HepG2 (cell line): ENCODE measurements at regions not wholly inside any gene's neighbourhood (a gene's known extent, or its start where the extent isn't known, plus 50 kb on each side); places are given as distances from the start of the nearest gene placed in this dataset.
"Not testable (repeated sequence)": the region's sequence is repeated elsewhere in the genome, so short reads cannot be mapped to it uniquely, and the experiment has no call there.

Experiments used
- ATAC-seq: fragments of 200-7000 bp; cut with Tn5 transposase; 3 replicates; pipeline ENCODE4 v1.9.1; 2020; ENCODE audit warnings: mild to moderate bottlenecking, moderate library complexity
- BruUV-seq: library from RNA; stranded (reverse); fragments of 400-500 nt; replicated peaks from 2 replicates; lab custom pipeline; 2021; lab: Mats Ljungman, UMichigan
- CTCF ChIA-PET: fragments of 300-600 bp; formaldehyde crosslinking; extraction: SDS; loops from one replicate; lab custom pipeline; 2021; ENCODE audit warnings: low total read pairs, inconsistent platforms, low intra/inter-chr PET ratio; lab: Yijun Ruan, JAX
- POLR2A ChIA-PET: fragments of 350-600 bp; sonication (Branson Sonifier 250); formaldehyde crosslinking; loops from one replicate; lab custom pipeline; 2020; ENCODE audit warnings: antibody characterized with exemption, inconsistent platforms; lab: Yijun Ruan, JAX
- DNase-seq: peaks from one replicate; pipeline ENCODE4 v3.0.0-alpha.2; 2015; ENCODE audit warnings: low spot score
- FAIRE-seq: peaks from 3 replicates; lab custom pipeline; 2011; peaks lifted over from hg19 to GRCh38; lab: Jason Lieb, UNC
- H2AFZ ChIP-seq: one replicate; pipeline ENCODE4 v1.6.1; 2011; ENCODE audit warnings: low read length, inconsistent platforms
- H3K27ac ChIP-seq: fragments of 300-600 bp; 3 replicates; pipeline ENCODE4 v1.8.0; 2011; ENCODE audit warnings: mixed run types, mild to moderate bottlenecking, mixed read lengths, low read length, inconsistent platforms; ENCODE audit not compliant: insufficient read depth; ENCODE audit errors: extremely low read length
- H3K27me3 ChIP-seq, 2 experiments: fragments of 200-600 bp in 1 of 2; 2 replicates in 1 of 2; 3 replicates in 1 of 2; pipeline versions ENCODE4 v1.6.0 to v1.8.0; 2011; ENCODE audit warnings: low read length in 2 of 2, mild to moderate bottlenecking in 2 of 2, moderate library complexity in 2 of 2, inconsistent platforms in 1 of 2; ENCODE audit not compliant: insufficient read depth in 2 of 2, control insufficient read depth in 1 of 2
- H3K36me3 ChIP-seq, 2 experiments: fragments of 200-600 bp in 1 of 2; replicated peaks in 1 of 2; 2 replicates in 1 of 2; 3 replicates in 1 of 2; pipeline versions ENCODE4 v1.5.1 to v1.8.0; 2011; ENCODE audit warnings: low read length in 2 of 2, inconsistent platforms in 1 of 2; ENCODE audit not compliant: insufficient read depth in 2 of 2, control insufficient read depth in 1 of 2
- H3K4me1 ChIP-seq: 2 replicates; pipeline ENCODE4 v1.5.1; 2012; ENCODE audit warnings: low read length, inconsistent platforms; ENCODE audit not compliant: insufficient read depth
- H3K4me2 ChIP-seq: 2 replicates; pipeline ENCODE4 v1.6.0; 2011; ENCODE audit warnings: low read depth, low read length, inconsistent platforms
- H3K4me3 ChIP-seq, 3 experiments: fragments of 200-600 bp in 1 of 3; sonication (generic), shearing (Covaris generic) in 1 of 3; replicated peaks in 1 of 3; 2 replicates each; pipeline ENCODE4 v1.5.1; 2011 to 2016; ENCODE audit warnings: low read length in 3 of 3, inconsistent platforms in 2 of 3, low read depth in 2 of 3, mild to moderate bottlenecking in 2 of 3, control low read depth in 1 of 3, mixed read lengths in 1 of 3; ENCODE audit not compliant: insufficient read depth in 1 of 3
- H3K79me2 ChIP-seq: one replicate; pipeline ENCODE4 v1.6.1; 2011; ENCODE audit warnings: low read length, inconsistent platforms; ENCODE audit not compliant: insufficient read depth
- H3K9ac ChIP-seq: 2 replicates; pipeline ENCODE4 v1.6.0; 2011; ENCODE audit warnings: mild to moderate bottlenecking, low read depth, low read length, inconsistent platforms; ENCODE audit not compliant: insufficient read depth
- H3K9me3 ChIP-seq: 2 replicates; pipeline ENCODE4 v1.5.1; 2012; ENCODE audit warnings: mild to moderate bottlenecking, low read length
- H4K20me1 ChIP-seq: 2 replicates; pipeline ENCODE4 v1.6.0; 2011; ENCODE audit warnings: inconsistent platforms, mild to moderate bottlenecking, low read length, moderate library complexity; ENCODE audit not compliant: insufficient read depth
- HINFP ChIP-seq: sonication (generic); formaldehyde crosslinking; IDR thresholded peaks from 2 replicates; pipeline ENCODE4 v1.4.0; 2020; ENCODE audit warnings: low read depth, mild to moderate bottlenecking, missing genetic modification reagents
- WGBS: methylation state at CpG from one replicate; pipeline ENCODE4 v1.1.6; 2017; ENCODE audit warnings: low lambda C conversion rate; 5-methylcytosine and 5-hydroxymethylcytosine counted together
- in situ Hi-C: cut with HindIII; loops from 2 replicates; pipeline ENCODE4 v1.10.0; 2017; ENCODE audit warnings: low pct_unique_long_range_greater_than_20kb; ENCODE audit not compliant: extremely low pct_ligation_motif_present
- intact Hi-C: fragments of 100-400 bp; cut with micrococcal nuclease; formaldehyde crosslinking; loops from one replicate; pipeline ENCODE4 v1.10.0; 2022; ENCODE audit not compliant: unreplicated experiment

GRCh38 chr18:67126751-67127150 lies 389.8 kb downstream of the DSEL start:
- FAIRE-seq, H3K9me3 ChIP-seq, H3K9ac ChIP-seq, H2AFZ ChIP-seq, in situ Hi-C loops, H3K27me3 ChIP-seq, H3K36me3 ChIP-seq, POLR2A ChIA-PET, H3K4me2 ChIP-seq, H3K27ac ChIP-seq, H3K79me2 ChIP-seq, H3K4me1 ChIP-seq, DNase-seq, H4K20me1 ChIP-seq, BruUV-seq, H3K4me3 ChIP-seq, CTCF ChIA-PET, ATAC-seq, intact Hi-C loops: not testable (repeated sequence)
- WGBS: no CpG with 5 or more reads among the region's 32 CpGs

GRCh38 chr18:67123901-67124300 lies 392.6 kb downstream of the DSEL start:
- ATAC-seq: no peak
- BruUV-seq: no TSS peak
- TF ChIP-seq HINFP: no peak
- ChIA-PET CTCF (no interaction called here), POLR2A (no interaction called here)
- no peak overlapping the region for H3K4me3 ChIP-seq
- no peaks in the 10 kb centered on the region for H3K79me2 ChIP-seq
- no peak overlapping the region for H2AFZ ChIP-seq
- intact Hi-C loops: no loop called here
- no peaks in the 10 kb centered on the region for H4K20me1 ChIP-seq
- in situ Hi-C loops: no loop called here
- 8% methylated on average over 1 of the region's 1 CpG for WGBS
- H3K9ac ChIP-seq: no peak overlapping the region
- H3K27ac ChIP-seq: no peak overlapping the region
- H3K4me2 ChIP-seq: no peak overlapping the region
- no peak for DNase-seq
- no peak for FAIRE-seq
- no peaks in the 10 kb centered on the region for H3K36me3 ChIP-seq
- no peaks in the 10 kb centered on the region for H3K9me3 ChIP-seq
- H3K4me1 ChIP-seq: no peaks in the 10 kb centered on the region
- H3K27me3 ChIP-seq: no peaks in the 10 kb centered on the region
